22Rv1 (cell line): ENCODE measurements at regions not wholly inside any gene's neighbourhood (a gene's known extent, or its start where the extent isn't known, plus 50 kb on each side); places are given as distances from the start of the nearest gene placed in this dataset.

Source experiments
- CTCF ChIP-seq: fragments of 450-650 bp; IDR thresholded peaks from 2 replicates; pipeline ENCODE4 v1.5.1; 2017; ENCODE audit warnings: mild to moderate bottlenecking
- ZFX ChIP-seq: fragments of 450-650 bp; IDR thresholded peaks from 2 replicates; pipeline ENCODE4 v1.6.1; 2017; ENCODE audit warnings: antibody characterized with exemption, borderline replicate concordance

- TF ChIP-seq CTCF = no peak
- TF ChIP-seq ZFX = no peak
Measured at GRCh38 chr3:88863196-88863595, 244.2 kb upstream of the EPHA3 start.
